Endometrium (tissue), 2 donors: ENCODE measurements at regions not wholly inside any gene's neighbourhood (a gene's known extent, or its start where the extent isn't known, plus 50 kb on each side); places are given as distances from the start of the nearest gene placed in this dataset.

Experiments used
- FAIRE-seq: peaks from 2 replicates; lab custom pipeline; 2012; peaks lifted over from hg19 to GRCh38; lab: Jason Lieb, UNC
- donor health status: control.
- donor health status: control.

DNA sequence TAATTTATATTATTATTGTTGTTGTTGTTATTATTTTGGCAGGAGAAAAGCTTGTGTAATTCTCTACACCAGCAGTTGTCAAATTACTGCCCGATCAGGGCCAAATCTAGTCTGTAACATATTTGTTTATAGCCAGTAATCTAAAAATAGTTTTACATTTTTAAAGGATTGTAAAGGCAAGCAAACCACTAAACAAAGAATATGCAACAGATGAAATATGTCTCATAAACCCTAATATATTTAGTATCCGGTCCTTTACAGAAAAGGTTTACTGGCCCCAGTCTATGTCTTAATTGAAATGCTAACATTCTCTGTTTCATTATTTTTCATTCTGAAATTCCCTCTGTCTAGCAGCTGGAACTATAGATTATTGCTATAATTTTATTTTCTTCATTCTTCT is 709.5 kb downstream of the KCNJ2 start:
- no peak for FAIRE-seq

DNA sequence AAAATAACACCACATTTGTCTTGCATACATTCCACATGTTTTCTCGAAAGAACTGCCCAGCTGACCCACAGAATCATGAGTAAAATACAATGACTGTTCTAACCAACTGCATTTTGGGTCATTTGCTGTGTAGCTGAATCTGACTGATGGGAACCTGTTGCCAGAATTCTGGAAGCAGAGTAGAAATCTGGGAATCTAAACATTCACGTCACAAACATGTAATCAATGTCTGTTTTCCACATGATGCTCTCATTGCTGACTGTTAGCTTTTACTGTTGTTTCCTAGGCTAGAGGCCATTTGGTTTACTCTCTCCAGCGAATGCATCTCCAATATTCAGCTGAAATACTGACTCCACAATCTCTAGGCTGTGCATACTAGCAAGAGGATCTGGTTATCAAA is 710.1 kb downstream of the KCNJ2 start:
- no peak for FAIRE-seq

GRCh38 chr17:70881093-70881492 is 711.8 kb downstream of the KCNJ2 start:
- no peak for FAIRE-seq

GRCh38 chr17:70882504-70882903 is 713.2 kb downstream of the KCNJ2 start:
- no peak for FAIRE-seq

DNA sequence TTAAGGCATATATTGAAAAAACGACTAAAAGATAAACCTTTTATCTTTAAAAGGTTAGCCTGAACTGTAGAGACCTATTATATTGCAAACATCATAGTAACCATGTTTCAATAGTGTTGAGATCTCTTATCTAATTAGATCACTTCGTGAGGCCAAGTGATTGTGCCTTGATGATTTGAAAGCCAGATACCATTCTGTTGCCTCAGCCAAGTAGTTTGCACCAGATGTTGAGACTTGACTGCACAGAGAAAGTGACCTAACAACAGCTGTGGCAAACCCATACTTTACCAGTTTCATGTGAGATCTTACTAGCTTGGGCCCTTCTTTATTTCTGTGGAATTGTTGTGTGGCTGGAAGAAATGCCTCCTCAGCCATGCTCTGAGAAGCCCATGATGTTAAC is 717.3 kb downstream of the KCNJ2 start:
- no peak for FAIRE-seq

DNA sequence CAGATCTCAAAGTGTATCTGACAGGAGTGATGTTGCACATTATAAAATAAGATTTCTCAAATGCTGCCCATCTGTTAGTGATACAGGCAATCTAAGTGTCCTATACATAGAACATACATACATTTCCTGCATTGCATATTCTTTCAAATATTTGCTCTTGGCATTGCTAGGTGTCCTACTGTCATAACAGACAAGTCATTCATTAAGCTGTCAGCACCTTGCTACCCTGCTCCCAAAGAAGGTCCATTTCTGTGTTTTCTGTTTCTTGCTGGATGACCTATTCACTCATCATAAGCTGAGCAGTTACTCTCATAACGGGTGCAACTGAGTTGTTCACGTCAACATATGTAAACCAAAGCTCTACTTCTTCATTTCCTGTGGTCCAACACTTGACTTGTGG is 719.0 kb downstream of the KCNJ2 start:
- FAIRE-seq = no peak

GRCh38 chr17:70891306-70891705 is 722.0 kb downstream of the KCNJ2 start:
- FAIRE-seq = no peak

- FAIRE-seq = no peak
Observed at GRCh38 chr17:70892527-70892926, 723.2 kb downstream of the KCNJ2 start.

- FAIRE-seq = no peak
Observed at GRCh38 chr17:70896843-70897242, 727.5 kb downstream of the KCNJ2 start.

DNA sequence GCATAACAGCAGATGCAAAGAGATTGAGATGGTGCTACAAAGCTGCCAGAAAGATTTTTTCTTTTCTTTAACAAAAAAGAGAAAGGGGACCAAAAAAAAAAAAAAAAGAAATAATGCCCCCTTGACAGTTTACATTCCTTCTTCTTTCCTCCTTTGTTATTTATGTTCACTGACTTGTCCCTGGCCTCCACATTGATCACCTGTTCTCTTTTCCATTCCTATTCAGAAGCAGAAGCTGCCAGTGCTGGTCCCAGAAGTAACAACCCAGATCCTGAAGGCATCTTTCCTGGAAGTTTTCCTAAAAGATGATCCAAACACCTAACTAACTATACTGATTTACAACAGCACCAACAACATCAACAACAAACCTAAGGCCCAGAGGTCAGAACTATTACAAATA is 728.1 kb downstream of the KCNJ2 start:
- FAIRE-seq = no peak

DNA sequence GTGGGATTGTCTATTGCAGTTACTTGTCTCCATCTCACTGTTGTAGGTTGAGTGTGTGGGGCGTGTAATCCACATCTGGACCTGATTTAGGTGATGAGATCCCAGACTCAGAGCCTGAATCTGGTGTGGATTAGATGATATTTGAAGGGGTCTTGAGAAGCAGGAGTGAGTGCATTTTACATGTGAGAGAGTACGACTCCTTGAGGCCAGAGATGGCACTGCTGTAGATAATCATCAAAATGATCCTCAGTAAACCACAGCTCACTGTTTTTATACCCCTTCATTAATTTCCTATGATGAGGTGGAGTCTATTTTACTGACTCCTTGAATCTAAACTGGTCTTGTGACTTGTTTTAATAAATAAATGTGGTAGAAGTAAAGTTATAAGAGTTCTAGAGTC is 732.5 kb downstream of the KCNJ2 start:
- no peak for FAIRE-seq

- no peak for FAIRE-seq
Observed at GRCh38 chr17:70905796-70906195, 736.5 kb downstream of the KCNJ2 start.

- FAIRE-seq = no peak
Observed at GRCh38 chr17:70906808-70907207, 737.5 kb downstream of the KCNJ2 start.

DNA sequence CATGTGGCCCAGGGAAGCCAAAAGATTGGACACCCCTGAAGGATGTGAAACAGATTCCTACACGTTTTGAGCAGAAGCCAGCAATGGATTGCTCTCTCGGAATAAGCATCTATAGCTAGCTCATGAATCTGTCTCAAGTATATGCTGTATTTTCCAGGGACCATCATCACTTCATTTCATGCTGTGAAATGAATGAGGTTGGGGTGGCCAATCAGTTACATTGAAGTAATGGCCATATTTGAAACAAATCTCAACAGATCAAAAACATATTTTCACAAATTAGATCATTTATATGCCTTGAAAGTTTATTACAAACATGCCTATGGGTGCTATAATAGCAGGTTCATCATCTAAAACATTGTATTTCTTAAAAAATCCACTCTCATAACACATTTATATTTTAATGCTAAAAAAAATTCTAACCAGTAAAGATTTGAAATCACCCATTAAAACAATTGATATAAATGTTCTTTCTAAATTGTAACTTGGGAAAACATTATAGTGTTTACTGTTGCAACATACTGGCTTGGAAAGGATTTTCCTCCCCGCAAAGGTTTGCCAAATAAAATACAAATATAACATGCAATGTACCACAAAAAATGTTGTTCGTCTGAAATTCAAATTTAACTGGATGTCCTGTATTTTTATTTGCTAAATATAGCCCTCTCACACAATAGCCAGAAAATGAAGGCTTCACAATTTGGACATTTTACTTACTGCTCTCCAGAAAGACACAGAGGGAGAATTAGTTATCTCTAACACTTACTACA is 743.6 kb downstream of the KCNJ2 start:
- no peak for FAIRE-seq

GRCh38 chr17:70916469-70916868 is 747.1 kb downstream of the KCNJ2 start:
- no peak for FAIRE-seq

DNA sequence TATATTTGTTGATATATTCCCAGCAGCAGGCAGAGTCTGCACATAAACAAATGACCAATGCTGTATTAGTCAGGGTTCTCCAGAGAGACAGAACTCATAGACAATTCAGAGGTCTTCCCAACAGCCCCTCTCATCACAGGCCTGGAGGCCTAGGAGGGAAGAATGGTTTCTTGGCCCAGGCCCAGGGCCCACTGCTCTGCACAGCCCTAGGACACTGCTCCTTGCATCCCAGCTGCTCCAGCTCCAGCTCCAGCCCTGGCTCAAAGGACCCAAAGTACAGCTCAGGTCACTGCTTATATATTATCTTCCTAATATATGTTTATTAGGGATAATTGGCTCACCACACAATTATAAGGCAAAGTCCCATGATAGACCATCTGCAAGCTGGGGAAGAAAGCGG is 749.9 kb downstream of the KCNJ2 start:
- no peak for FAIRE-seq

DNA sequence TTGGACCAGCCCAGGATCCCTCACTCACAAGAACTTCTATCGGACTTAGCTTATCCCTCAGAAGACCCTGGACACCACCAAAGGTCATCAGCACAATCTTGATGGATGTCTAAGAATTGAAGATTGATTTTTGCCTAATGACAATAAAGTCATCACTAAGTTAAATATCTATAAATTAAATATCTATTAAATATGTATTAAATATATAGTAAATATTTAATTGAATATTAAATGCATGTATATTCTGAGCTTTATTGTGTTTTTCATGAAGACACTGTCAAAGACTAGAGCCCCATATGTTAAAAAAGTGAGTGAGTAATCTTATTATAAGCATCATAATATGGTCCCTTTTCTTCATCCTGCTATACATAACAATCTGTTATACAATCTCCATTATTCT is 751.1 kb downstream of the KCNJ2 start:
- FAIRE-seq = no peak

DNA sequence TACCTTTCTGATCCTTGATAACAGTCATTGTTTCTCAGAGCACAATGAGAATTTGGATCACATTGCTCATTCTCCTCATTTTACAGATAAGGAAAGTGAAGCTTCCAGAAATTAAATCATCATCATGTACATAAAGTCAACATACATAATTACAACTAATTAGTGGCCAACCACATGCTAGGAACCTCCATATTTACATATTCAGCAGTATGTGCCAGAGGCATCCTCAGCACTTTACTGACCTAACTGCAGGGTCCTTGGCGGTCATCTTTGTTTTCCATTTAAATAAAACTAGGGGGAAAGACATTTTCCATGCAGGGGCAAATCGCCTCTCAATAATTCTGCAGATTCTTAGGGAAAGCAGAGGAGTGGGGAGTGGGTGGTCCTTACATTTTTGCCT is 752.9 kb downstream of the KCNJ2 start:
- no peak for FAIRE-seq

DNA sequence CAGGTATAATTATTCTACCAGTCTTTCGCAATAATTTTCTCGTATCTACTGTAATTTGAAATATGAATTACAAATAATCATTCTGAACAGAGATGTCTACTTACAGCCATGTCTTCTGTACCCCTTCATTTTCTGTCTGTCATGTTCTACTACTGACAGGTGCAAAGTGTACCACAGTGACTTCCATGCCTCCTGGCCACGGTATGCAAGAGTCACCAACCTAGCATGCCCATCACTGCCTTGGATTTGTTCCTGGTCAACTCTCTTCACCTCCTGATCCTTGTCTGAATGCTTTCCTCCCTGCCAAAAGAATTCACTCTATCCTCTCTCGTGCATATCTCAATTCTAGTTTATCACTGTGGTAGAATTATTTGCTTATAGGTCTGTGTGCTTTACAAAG is 755.4 kb downstream of the KCNJ2 start:
- FAIRE-seq = no peak

- FAIRE-seq = no peak
Observed at GRCh38 chr17:70929226-70929625, 759.9 kb downstream of the KCNJ2 start.

DNA sequence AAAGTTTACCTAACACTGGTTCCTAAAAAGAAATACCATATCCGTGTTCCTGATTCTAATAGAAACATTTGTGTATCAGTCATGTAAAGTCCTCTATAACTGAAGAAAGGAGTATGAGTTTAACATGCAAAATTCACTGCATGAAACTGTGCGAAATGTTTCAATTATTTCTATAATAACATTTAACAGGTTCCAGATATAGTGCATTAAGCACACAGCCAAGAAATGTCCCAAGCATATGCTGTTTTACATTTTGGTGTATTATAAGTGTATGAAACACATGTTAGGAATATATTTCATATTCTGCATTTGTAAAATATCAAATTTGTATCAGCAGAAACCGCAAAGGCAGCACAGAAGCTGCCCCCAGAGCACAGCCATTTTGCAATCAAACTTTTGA is 764.9 kb downstream of the KCNJ2 start:
- no peak for FAIRE-seq

GRCh38 chr17:70934835-70935234 is 765.5 kb downstream of the KCNJ2 start:
- FAIRE-seq = no peak

- no peak for FAIRE-seq
Observed at GRCh38 chr17:70936724-70937123, 767.4 kb downstream of the KCNJ2 start.

DNA sequence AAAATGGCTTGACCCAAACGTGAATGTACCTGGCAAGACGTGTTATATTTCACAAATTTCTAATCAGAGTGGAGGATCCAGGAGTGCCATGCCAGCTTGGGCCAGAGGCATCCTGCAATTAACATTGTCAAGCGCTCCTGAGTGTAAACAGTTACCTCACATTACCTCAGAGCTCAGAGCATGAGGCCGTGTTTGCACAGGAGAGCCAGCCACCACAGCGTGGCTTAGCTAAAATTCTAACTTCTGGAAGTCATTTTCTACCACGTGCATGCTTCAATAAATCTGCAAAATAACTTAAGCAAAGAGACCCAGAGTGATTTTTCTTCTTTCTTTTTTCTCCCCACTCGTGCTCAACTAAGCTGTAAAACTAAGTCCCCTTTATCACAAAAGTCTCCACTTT is 769.0 kb downstream of the KCNJ2 start:
- FAIRE-seq = no peak

GRCh38 chr17:70945386-70945785 is 776.1 kb downstream of the KCNJ2 start:
- FAIRE-seq = no peak
